SK-N-SH treated with all-trans-retinoic acid at 6 μM for 48 hours (cell line): ENCODE measurements at regions not wholly inside any gene's neighbourhood (a gene's known extent, or its start where the extent isn't known, plus 50 kb on each side); places are given as distances from the start of the nearest gene placed in this dataset.

Experiments
- GLIS3 ChIP-seq: fragments of 250-450 bp; sonication (Bioruptor Pico); IDR thresholded peaks from 2 replicates; pipeline ENCODE4 v1.5.0; 2020; ENCODE audit warnings: mild to moderate bottlenecking, moderate library complexity
- TCF4 ChIP-seq: fragments of 250-450 bp; sonication (Bioruptor Pico); IDR thresholded peaks from 2 replicates; pipeline ENCODE4 v1.8.0; 2021; ENCODE audit warnings: mild to moderate bottlenecking, moderate library complexity, borderline replicate concordance
- TOX ChIP-seq: fragments of 250-450 bp; sonication (Bioruptor Pico); IDR thresholded peaks from 2 replicates; pipeline ENCODE4 v1.8.0; 2021; ENCODE audit warnings: mild to moderate bottlenecking, moderate library complexity, borderline replicate concordance
- ZC3H10 ChIP-seq: fragments of 250-450 bp; sonication (Bioruptor Pico); IDR thresholded peaks from 2 replicates; pipeline ENCODE4 v1.5.1; 2021; ENCODE audit warnings: mild to moderate bottlenecking, moderate library complexity
- ZFP3 ChIP-seq: fragments of 250-450 bp; sonication (Bioruptor Pico); IDR thresholded peaks from 2 replicates; pipeline ENCODE4 v1.5.0; 2020; ENCODE audit warnings: mild to moderate bottlenecking, moderate library complexity
- ZFP30 ChIP-seq: fragments of 450-650 bp; formaldehyde crosslinking; IDR thresholded peaks from 2 replicates; pipeline ENCODE4 v1.5.0; 2022; ENCODE audit warnings: mild to moderate bottlenecking, moderate library complexity
- TF ChIP-seq, protein P1 (sequence below): fragments of 250-450 bp; sonication (Bioruptor Pico); IDR thresholded peaks from 2 replicates; pipeline ENCODE4 v1.5.1; 2020; ENCODE audit warnings: low read depth, mild to moderate bottlenecking, moderate library complexity
- TF ChIP-seq, protein P2 (sequence below): fragments of 250-450 bp; sonication (Bioruptor Pico); IDR thresholded peaks from 2 replicates; pipeline ENCODE4 v1.8.0; 2020; ENCODE audit warnings: mild to moderate bottlenecking, moderate library complexity, borderline replicate concordance

GRCh38 chr12:105426766-105427165 lies 96.3 kb downstream of the C12orf75 start:
- TF ChIP-seq, protein P1, sequence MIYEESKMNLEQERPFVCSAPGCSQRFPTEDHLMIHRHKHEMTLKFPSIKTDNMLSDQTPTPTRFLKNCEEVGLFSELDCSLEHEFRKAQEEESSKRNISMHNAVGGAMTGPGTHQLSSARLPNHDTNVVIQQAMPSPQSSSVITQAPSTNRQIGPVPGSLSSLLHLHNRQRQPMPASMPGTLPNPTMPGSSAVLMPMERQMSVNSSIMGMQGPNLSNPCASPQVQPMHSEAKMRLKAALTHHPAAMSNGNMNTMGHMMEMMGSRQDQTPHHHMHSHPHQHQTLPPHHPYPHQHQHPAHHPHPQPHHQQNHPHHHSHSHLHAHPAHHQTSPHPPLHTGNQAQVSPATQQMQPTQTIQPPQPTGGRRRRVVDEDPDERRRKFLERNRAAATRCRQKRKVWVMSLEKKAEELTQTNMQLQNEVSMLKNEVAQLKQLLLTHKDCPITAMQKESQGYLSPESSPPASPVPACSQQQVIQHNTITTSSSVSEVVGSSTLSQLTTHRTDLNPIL (CRISPR knock-in tag), result no peak
- TF ChIP-seq ZC3H10 (CRISPR knock-in tag) (no peak), TCF4 (CRISPR knock-in tag) (no peak), ZFP30 (CRISPR knock-in tag) (no peak), GLIS3 (CRISPR knock-in tag) (no peak), ZFP3 (CRISPR knock-in tag) (no peak), TOX (CRISPR knock-in tag) (no peak)
- TF ChIP-seq, protein P2, sequence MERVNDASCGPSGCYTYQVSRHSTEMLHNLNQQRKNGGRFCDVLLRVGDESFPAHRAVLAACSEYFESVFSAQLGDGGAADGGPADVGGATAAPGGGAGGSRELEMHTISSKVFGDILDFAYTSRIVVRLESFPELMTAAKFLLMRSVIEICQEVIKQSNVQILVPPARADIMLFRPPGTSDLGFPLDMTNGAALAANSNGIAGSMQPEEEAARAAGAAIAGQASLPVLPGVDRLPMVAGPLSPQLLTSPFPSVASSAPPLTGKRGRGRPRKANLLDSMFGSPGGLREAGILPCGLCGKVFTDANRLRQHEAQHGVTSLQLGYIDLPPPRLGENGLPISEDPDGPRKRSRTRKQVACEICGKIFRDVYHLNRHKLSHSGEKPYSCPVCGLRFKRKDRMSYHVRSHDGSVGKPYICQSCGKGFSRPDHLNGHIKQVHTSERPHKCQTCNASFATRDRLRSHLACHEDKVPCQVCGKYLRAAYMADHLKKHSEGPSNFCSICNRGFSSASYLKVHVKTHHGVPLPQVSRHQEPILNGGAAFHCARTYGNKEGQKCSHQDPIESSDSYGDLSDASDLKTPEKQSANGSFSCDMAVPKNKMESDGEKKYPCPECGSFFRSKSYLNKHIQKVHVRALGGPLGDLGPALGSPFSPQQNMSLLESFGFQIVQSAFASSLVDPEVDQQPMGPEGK (CRISPR knock-in tag), result no peak
